IMR-90 (cell line): ENCODE measurements at regions not wholly inside any gene's neighbourhood (a gene's known extent, or its start where the extent isn't known, plus 50 kb on each side); places are given as distances from the start of the nearest gene placed in this dataset.

ENCODE experiments used
- ATAC-seq: fragments of 200-7000 bp; cut with Tn5 transposase; 2 replicates; pipeline ENCODE4 v1.9.1; 2020; ENCODE audit warnings: low read depth, mild to moderate bottlenecking, moderate library complexity
- BruUV-seq: library from RNA; stranded (reverse); fragments of 400-500 nt; replicated peaks from 2 replicates; lab custom pipeline; 2021; lab: Mats Ljungman, UMichigan
- CTCF ChIA-PET: fragments of 300-600 bp; formaldehyde crosslinking; extraction: SDS; loops from one replicate; lab custom pipeline; 2021; ENCODE audit warnings: antibody characterized with exemption; lab: Yijun Ruan, JAX
- POLR2A ChIA-PET: fragments of 300-600 bp; sonication (Branson Sonifier 250); formaldehyde crosslinking; loops from one replicate; lab custom pipeline; 2022; ENCODE audit warnings: antibody characterized with exemption; ENCODE audit not compliant: unreplicated experiment; lab: Charles Lee
- DNase-seq: peaks from one replicate; pipeline ENCODE4 v3.0.0; 2013
- H2AFZ ChIP-seq: replicated peaks from 2 replicates; pipeline ENCODE3; 2013; ENCODE audit warnings: low read length, mild to moderate bottlenecking; ENCODE audit not compliant: poor library complexity
- H2AK5ac ChIP-seq: 2 replicates; pipeline ENCODE4 v1.6.1; 2013; ENCODE audit warnings: low read depth, low read length, inconsistent platforms
- H2AK9ac ChIP-seq: replicated peaks from 2 replicates; pipeline ENCODE3; 2013; ENCODE audit warnings: mild to moderate bottlenecking, low read depth, low read length, moderate library complexity; ENCODE audit not compliant: poor library complexity
- H2BK120ac ChIP-seq: 2 replicates; pipeline ENCODE4 v1.6.1; 2013; ENCODE audit warnings: low read depth, low read length, inconsistent platforms
- H2BK15ac ChIP-seq: 3 replicates; pipeline ENCODE4 v1.6.1; 2013; ENCODE audit warnings: low read depth, low read length, inconsistent platforms
- H2BK20ac ChIP-seq: 2 replicates; pipeline ENCODE4 v1.6.1; 2013; ENCODE audit warnings: low read depth, mild to moderate bottlenecking, inconsistent platforms, low read length, moderate library complexity
- H2BK5ac ChIP-seq: 2 replicates; pipeline ENCODE4 v1.6.1; 2013; ENCODE audit warnings: mild to moderate bottlenecking, low read depth, low read length, inconsistent platforms; ENCODE audit not compliant: poor library complexity, severe bottlenecking
- H3K14ac ChIP-seq: replicated peaks from 2 replicates; pipeline ENCODE4 v1.6.1; 2013; ENCODE audit warnings: low read depth, low read length, inconsistent platforms
- H3K18ac ChIP-seq: 2 replicates; pipeline ENCODE4 v1.6.1; 2013; ENCODE audit warnings: low read depth, low read length, control low read depth
- H3K23ac ChIP-seq: 2 replicates; pipeline ENCODE4 v1.6.1; 2013; ENCODE audit warnings: low read depth, low read length, inconsistent platforms
- H3K27ac ChIP-seq: 2 replicates; pipeline ENCODE4 v1.5.1; 2013; ENCODE audit warnings: mild to moderate bottlenecking, control low read depth, low read length; ENCODE audit not compliant: insufficient read depth
- H3K27me3 ChIP-seq: 2 replicates; pipeline ENCODE4 v1.6.1; 2013; ENCODE audit warnings: low read length; ENCODE audit not compliant: control insufficient read depth, insufficient read depth
- H3K36me3 ChIP-seq: 2 replicates; pipeline ENCODE4 v1.6.1; 2013; ENCODE audit warnings: low read length, mixed read lengths; ENCODE audit not compliant: control insufficient read depth, insufficient read depth
- H3K4ac ChIP-seq: 2 replicates; pipeline ENCODE4 v1.6.1; 2013; ENCODE audit warnings: low read depth, low read length, inconsistent platforms
- H3K4me1 ChIP-seq: 2 replicates; pipeline ENCODE4 v1.6.1; 2013; ENCODE audit warnings: low read length, mixed read lengths; ENCODE audit not compliant: control insufficient read depth, insufficient read depth
- H3K4me2 ChIP-seq: 2 replicates; pipeline ENCODE4 v1.6.1; 2013; ENCODE audit warnings: low read depth, mild to moderate bottlenecking, control low read depth, low read length, moderate library complexity
- H3K4me3 ChIP-seq: 2 replicates; pipeline ENCODE4 v1.5.1; 2013; ENCODE audit warnings: low read depth, mild to moderate bottlenecking, control low read depth, low read length, moderate library complexity; ENCODE audit not compliant: insufficient read depth
- H3K56ac ChIP-seq: 2 replicates; pipeline ENCODE4 v1.6.1; 2013; ENCODE audit warnings: low read length, inconsistent platforms; ENCODE audit not compliant: insufficient read depth; ENCODE audit errors: extremely low read depth
- H3K79me1 ChIP-seq, 2 experiments: 2 replicates each; pipeline ENCODE4 v1.6.1; 2013; ENCODE audit warnings: low read length in 2 of 2, inconsistent platforms in 1 of 2, low read depth in 1 of 2
- H3K9ac ChIP-seq: 2 replicates; pipeline ENCODE4 v1.6.1; 2013; ENCODE audit warnings: low read depth, low read length, control low read depth
- H3K9me1 ChIP-seq: 2 replicates; pipeline ENCODE4 v1.6.1; 2013; ENCODE audit warnings: low read length, inconsistent platforms; ENCODE audit not compliant: insufficient read depth
- H3K9me3 ChIP-seq: 2 replicates; pipeline ENCODE4 v1.6.1; 2013; ENCODE audit warnings: low read length; ENCODE audit not compliant: control insufficient read depth, insufficient read depth
- H4K20me1 ChIP-seq: 2 replicates; pipeline ENCODE4 v1.6.1; 2013; ENCODE audit warnings: low read length, inconsistent platforms; ENCODE audit not compliant: insufficient read depth
- H4K5ac ChIP-seq: 2 replicates; pipeline ENCODE4 v1.6.1; 2013; ENCODE audit warnings: mild to moderate bottlenecking, low read depth, low read length, control low read depth
- H4K8ac ChIP-seq, 2 experiments: 2 replicates each; pipeline ENCODE4 v1.6.1; 2013; ENCODE audit warnings: low read depth in 2 of 2, low read length in 2 of 2, control low read depth in 1 of 2, inconsistent platforms in 1 of 2
- H4K91ac ChIP-seq: 2 replicates; pipeline ENCODE4 v1.6.1; 2013; ENCODE audit warnings: low read depth, low read length, inconsistent platforms; ENCODE audit not compliant: insufficient read depth
- CEBPB ChIP-seq: IDR thresholded peaks from 2 replicates; pipeline ENCODE4 v1.6.1; 2012; ENCODE audit warnings: low read depth, low read length, improper control_type of control experiment
- FOS ChIP-seq: fragments of 150-350 bp; IDR thresholded peaks from 2 replicates; pipeline ENCODE4 v1.6.1; 2016; ENCODE audit warnings: low read depth, low read length
- MAFK ChIP-seq: IDR thresholded peaks from 2 replicates; pipeline ENCODE4 v1.6.1; 2012; ENCODE audit warnings: low read depth, low read length, improper control_type of control experiment
- MXI1 ChIP-seq: IDR thresholded peaks from 2 replicates; pipeline ENCODE4 v1.6.1; 2012; ENCODE audit warnings: low read depth, mild to moderate bottlenecking, low read length, moderate library complexity, borderline replicate concordance
- NFE2L2 ChIP-seq: fragments of 150-350 bp; IDR thresholded peaks from 2 replicates; pipeline ENCODE4 v1.6.1; 2016; ENCODE audit warnings: low read depth, mild to moderate bottlenecking, low read length
- POLR2A ChIP-seq: IDR thresholded peaks from 2 replicates; pipeline ENCODE4 v1.6.1; 2012; ENCODE audit warnings: mild to moderate bottlenecking, low read depth, low read length
- RFX5 ChIP-seq: IDR thresholded peaks from 2 replicates; pipeline ENCODE4 v1.8.0; 2012; ENCODE audit warnings: low read depth, mild to moderate bottlenecking, low read length, moderate library complexity
- USF2 ChIP-seq: fragments of 150-350 bp; IDR thresholded peaks from 2 replicates; pipeline ENCODE4 v1.6.1; 2017; ENCODE audit warnings: mild to moderate bottlenecking, antibody characterized with exemption, low read length, low read depth
- WGBS, 2 experiments: methylation state at CpG; one replicate each; pipeline versions ENCODE4 v1.1.5 to v1.1.7; 2013; ENCODE audit warnings: missing lambda C conversion rate in 2 of 2; ENCODE audit not compliant: insufficient read length in 1 of 2; ENCODE audit errors: extremely low coverage in 2 of 2; 5-methylcytosine and 5-hydroxymethylcytosine counted together
- dilution Hi-C: fragments of 300-500 bp; cut with HindIII; formaldehyde crosslinking; loops from one replicate; pipeline ENCODE4 v1.14.3; 2018; ENCODE audit warnings: low sequenced_read_pairs; ENCODE audit not compliant: unreplicated experiment
- in situ Hi-C: fragments of 300-500 bp; cut with MboI; formaldehyde crosslinking; loops from 3 replicates; pipeline ENCODE4 v1.14.3; 2019; ENCODE audit warnings: low sequenced_read_pairs, inconsistent platforms, mixed read lengths
- intact Hi-C: fragments of 100-400 bp; cut with micrococcal nuclease; formaldehyde crosslinking; loops from 2 replicates; pipeline ENCODE4 v1.10.0; 2022

GRCh38 chr18:75554176-75554575, 126.7 kb upstream of the SMIM21 start:
- dilution Hi-C loops, result no loop called here
- CTCF ChIA-PET, result no interaction called here

More at GRCh38 chr18:75554176-75554575, 126.7 kb upstream of the SMIM21 start:
- no peaks in the 10 kb centered on the region for H3K9me3 ChIP-seq
- H2BK5ac ChIP-seq, result no peak overlapping the region
- POLR2A ChIA-PET, result no interaction called here
- H3K9ac ChIP-seq, result no peak overlapping the region
- no peak overlapping the region for H2BK20ac ChIP-seq
- no peak overlapping the region for H3K4me3 ChIP-seq
- H4K91ac ChIP-seq, result no peak overlapping the region
- TF ChIP-seq POLR2A, result no peak
- TF ChIP-seq CEBPB, result no peak
- no peak for TF ChIP-seq FOS
- TF ChIP-seq RFX5, result no peak
- TF ChIP-seq NFE2L2, result no peak
- TF ChIP-seq USF2, result no peak
- TF ChIP-seq MXI1, result no peak
- no peak for TF ChIP-seq MAFK
- no peaks in the 10 kb centered on the region for H4K20me1 ChIP-seq
- H3K27me3 ChIP-seq, result peaks cover 4% of the 10 kb centered on the region
- no peak overlapping the region for H2AK5ac ChIP-seq
- H4K5ac ChIP-seq, result no peak overlapping the region
- no peak overlapping the region for H2AFZ ChIP-seq
- no peak overlapping the region for H3K27ac ChIP-seq
- no peaks in the 10 kb centered on the region for H3K4me1 ChIP-seq
- no peak overlapping the region for H2BK15ac ChIP-seq
- no peak overlapping the region for H3K14ac ChIP-seq
- DNase-seq (no peak), ATAC-seq (no peak)
- 80% methylated on average over 5 of the region's 7 CpGs; no CpG with 5 or more reads in 1 of the 2 experiments for WGBS, 2 experiments
- intact Hi-C loops, result no loop called here
- in situ Hi-C loops, result no loop called here
- H3K4ac ChIP-seq, result no peak overlapping the region
- no peak overlapping the region for H2BK120ac ChIP-seq
- no peak overlapping the region for H2AK9ac ChIP-seq
- no TSS peak for BruUV-seq
- H4K8ac ChIP-seq, result no peak overlapping the region
- H3K36me3 ChIP-seq, result no peaks in the 10 kb centered on the region
- H3K56ac ChIP-seq, result no peak overlapping the region
- no peaks in the 10 kb centered on the region for H3K9me1 ChIP-seq
- no peak overlapping the region for H3K4me2 ChIP-seq
- no peak overlapping the region for H3K18ac ChIP-seq
- no peak overlapping the region for H3K23ac ChIP-seq
- no peaks in the 10 kb centered on the region for H3K79me1 ChIP-seq
